Frontal cortex (tissue), 3 donors: ENCODE measurements at regions not wholly inside any gene's neighbourhood (a gene's known extent, or its start where the extent isn't known, plus 50 kb on each side); places are given as distances from the start of the nearest gene placed in this dataset.

ENCODE experiments used
- DNase-seq, 2 donors: peaks; one replicate each; pipeline ENCODE4 v3.0.0; 2012; ENCODE audit warnings: low spot score in 2 of 2
- FAIRE-seq: peaks from 2 replicates; lab custom pipeline; 2012; peaks lifted over from hg19 to GRCh38; lab: Jason Lieb, UNC
- donor health status: control.
- donor health status: control.
- donor health status: control.

DNA sequence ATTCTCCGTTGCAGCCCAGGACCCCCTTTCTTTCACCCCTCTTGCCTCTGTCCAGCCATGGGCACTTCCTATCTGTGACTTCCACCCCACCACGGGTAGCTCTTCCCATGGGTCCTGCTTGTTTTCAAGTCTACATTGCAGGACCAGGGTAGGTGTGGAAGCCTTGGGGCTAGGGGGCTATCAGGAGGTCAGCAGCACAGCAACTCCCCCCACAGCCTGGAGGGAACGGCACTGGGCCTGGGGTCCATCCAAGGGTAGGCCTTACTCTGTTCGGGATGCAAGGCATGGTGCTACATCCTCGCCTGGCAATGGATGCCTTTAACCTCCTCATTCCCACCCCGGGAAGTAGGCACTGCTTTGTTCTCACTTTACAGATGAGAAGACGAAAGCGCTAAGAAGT lies 109.3 kb downstream of the IRX5 start:
- no peak for DNase-seq
- FAIRE-seq: no peak

- FAIRE-seq (no peak), DNase-seq (no peak)
Observed at GRCh38 chr16:55040366-55041086, 109.9 kb downstream of the IRX5 start.

- no peak for FAIRE-seq
- no peak for DNase-seq
Observed at GRCh38 chr16:55041540-55042234, 111.0 kb downstream of the IRX5 start.

DNA sequence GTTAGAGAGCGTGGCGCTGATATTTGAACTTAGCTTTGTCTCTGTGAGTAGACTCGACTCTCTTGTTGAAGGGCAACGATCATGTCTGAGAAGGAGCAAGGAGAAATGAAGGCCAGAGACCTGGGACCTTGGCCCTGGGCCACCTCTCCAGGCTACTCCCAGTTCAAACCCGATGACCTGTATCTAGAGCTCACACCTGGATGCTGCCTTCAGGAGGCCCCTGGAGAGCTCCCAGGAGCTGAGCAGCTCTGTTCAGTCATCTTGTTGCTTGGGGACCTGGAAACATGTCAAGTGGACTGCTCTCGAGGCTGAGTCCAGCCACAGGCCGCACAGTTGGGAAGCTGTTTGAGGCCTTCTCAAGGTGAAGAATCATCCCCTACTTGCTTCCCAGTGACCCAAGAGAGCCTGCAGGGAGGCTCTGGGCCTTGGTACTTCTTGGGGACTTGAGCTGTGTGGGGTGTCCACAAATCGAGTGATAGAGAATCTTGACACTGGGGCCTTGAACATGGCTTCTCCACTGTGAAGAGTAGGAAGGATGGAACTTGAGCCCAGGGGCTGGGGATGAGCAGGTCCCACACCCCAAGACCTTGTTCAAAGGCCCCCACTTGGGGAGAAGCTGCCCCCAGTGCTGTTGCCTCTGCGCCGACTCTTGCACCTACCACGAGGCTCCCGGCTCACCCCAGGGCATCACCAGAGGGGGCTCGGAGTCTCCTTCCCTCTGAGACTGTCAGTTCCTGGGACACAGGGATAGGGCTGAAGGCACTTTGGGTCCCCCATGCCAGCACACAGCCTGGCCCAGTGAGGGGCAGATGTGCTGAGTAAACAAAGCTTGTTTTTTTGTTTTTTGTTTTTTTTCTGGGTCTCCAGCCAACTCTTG lies 112.1 kb downstream of the IRX5 start:
- FAIRE-seq (no peak), DNase-seq (no peak)

GRCh38 chr16:55043499-55043898 lies 112.8 kb downstream of the IRX5 start:
- no peak for FAIRE-seq
- no peak for DNase-seq

DNA sequence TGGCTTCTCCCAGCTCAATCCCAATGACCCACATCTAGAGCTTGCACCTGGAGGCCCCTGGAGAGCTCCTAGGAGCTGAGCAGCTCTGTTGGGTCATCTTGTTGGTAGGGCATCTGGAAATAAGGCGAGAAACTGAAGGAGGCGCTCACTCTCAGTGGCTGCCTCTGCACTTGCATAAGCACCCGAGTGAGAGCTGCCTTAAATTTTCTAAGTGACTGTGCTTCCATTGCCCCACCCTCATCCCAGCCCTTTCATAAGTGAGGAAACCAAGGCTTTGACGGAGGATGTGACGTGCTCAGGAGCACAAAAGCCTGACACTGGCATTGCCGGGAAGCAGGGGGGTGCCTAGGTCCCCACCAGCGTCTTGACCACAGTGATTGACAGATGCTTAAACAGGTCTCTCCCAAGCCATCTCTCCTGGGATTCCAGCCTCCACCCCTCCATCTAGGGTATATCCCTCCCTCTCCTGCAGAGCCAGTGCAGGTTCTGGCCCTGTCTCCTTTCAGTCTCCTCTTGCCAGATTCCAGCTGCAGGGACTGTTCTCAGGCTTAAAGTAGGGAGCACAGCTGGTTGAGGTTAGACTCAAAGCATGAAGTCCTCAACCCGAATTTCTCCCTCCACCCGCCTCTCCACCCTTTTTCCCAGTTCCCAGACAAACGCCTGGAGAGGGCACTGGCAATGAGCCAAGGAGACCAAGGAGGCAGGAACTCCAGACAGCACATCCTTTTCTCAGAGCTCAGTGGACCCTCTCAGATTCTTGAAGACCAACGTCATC lies 113.7 kb downstream of the IRX5 start:
- FAIRE-seq: no peak
- DNase-seq: no peak

DNA sequence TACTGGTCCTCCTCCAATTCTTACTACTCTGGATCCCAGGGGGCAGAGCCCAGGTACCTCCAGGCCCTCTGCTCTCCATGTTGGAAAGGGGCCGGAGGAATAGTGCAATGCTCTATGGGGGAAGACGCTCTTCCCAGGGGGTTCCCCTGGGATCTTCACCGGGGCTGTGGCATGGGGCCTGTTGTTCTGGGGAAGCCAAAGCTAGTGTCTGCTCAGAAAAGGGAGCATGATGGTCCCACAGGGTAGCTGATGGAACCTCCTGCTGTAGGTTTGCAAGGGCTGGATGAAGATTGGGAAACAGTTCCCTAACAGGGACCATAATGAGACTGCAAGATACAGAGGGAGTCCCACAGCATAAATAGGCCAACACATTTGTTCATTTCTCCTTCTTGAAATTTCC lies 114.7 kb downstream of the IRX5 start:
- no peak for DNase-seq
- FAIRE-seq: no peak

- DNase-seq: no peak
Observed at GRCh38 chr16:55045756-55046460, 115.2 kb downstream of the IRX5 start.

DNA sequence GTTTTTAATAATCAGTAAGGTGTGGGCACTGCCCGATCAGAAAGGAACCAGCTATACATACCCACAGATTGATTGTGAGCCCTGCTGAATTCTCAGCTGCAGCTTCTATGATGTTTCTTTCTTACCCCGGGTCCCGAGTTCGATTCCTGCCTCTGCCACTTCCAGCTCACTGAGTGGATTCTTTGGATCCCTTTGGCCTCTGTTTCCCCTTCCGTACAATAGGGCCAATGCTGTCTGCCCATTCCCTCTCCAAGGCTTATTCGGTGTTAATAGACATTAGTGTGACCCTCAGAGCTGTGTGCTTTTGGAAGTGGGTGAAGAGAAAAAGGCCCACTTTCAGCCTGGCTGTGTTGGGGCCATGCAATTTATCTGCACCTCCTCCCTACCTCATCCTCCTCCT lies 115.8 kb downstream of the IRX5 start:
- no peak for DNase-seq
- FAIRE-seq: no peak

More at GRCh38 chr16:55045756-55046460, 115.2 kb downstream of the IRX5 start:
- no peak for FAIRE-seq

- DNase-seq: no peak
- no peak for FAIRE-seq
Observed at GRCh38 chr16:55046916-55047315, 116.3 kb downstream of the IRX5 start.

- DNase-seq (no peak), FAIRE-seq (no peak)
Observed at GRCh38 chr16:55047331-55047730, 116.7 kb downstream of the IRX5 start.

DNA sequence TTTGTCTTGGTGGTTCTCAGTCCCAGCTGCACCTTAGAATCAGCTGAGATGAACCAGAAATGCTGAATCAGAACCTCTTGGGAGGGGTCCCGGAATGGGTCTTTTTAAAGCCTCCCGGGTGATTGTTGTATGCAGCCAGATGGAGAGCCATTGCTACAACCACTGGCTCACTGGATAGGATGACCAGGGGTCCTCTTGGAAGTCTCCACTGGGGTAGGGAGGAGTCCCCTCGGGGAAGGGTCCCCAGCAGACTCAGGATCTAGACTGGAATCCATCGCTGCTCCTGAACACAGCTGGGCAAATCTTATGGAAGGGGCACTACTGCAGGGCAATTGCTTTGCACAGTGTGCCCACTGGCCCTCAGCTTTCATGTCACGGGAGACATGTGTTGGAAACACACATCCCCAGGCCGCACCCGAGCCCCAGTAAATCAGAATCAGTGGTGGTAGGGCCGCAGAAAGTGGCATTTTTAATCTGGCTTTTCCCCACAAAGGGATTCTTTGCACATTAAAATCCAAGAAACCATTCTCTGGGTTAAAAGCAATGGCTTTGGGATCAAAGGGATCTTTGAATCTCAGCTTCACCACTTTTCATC lies 117.3 kb downstream of the IRX5 start:
- DNase-seq (no peak), FAIRE-seq (no peak)

DNA sequence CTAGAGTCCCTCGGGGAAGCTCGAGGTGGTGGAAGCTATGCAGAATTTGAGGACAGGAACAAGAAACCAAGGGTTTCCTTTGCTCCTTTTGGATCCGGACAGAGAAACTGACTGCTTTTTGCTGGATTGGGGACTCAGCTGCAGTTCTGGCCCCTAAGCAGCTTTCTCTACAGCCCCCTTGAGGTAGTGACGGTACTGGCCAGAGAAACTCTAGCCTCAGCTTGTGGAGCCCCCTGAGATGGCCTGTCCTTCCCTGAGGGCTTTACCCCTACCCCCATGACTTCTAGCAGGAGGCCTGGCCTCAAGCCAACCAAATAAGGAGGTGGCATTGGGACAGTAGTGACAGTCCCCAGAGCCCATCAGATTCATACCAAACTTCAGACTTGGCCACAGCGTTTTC lies 118.1 kb downstream of the IRX5 start:
- FAIRE-seq: no peak

GRCh38 chr16:55051571-55052347 lies 121.1 kb downstream of the IRX5 start:
- FAIRE-seq (no peak), DNase-seq (no peak)

More for the DNA sequence above, 118.1 kb downstream of the IRX5 start:
- no peak for DNase-seq

DNA sequence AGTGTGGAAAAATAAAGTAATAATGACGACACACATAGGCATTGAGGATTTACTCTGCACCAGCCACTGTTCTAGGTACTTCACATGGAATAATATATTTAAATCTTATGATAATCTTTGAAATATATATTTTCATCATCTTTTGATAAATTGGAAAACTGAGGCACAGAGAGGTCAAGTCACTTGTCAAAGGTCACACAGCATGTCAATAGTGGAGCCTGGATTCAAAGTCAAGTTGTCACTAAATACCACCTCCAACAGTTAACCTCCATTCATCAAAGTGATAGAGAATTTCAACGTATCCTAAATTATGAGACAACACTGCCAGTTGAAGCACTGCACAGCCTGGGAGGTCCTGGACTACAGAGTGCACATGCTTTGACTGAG lies 121.7 kb downstream of the IRX5 start:
- no peak for FAIRE-seq
- DNase-seq: no peak

- DNase-seq (no peak), FAIRE-seq (no peak)
Observed at GRCh38 chr16:55052741-55053415, 122.2 kb downstream of the IRX5 start.

- DNase-seq (no peak), FAIRE-seq (no peak)
Observed at GRCh38 chr16:55055262-55055661, 124.6 kb downstream of the IRX5 start.
